Parathyroid adenoma (tissue), 2 donors: ENCODE measurements at regions not wholly inside any gene's neighbourhood (a gene's known extent, or its start where the extent isn't known, plus 50 kb on each side); places are given as distances from the start of the nearest gene placed in this dataset.
"Not testable (repeated sequence)": the region's sequence is repeated elsewhere in the genome, so short reads cannot be mapped to it uniquely, and the experiment has no call there.

Experiments used
- H2AFZ ChIP-seq: fragments of 300-600 bp; sonication (generic); one replicate; pipeline ENCODE4 v1.7.0; 2017; ENCODE audit warnings: antibody characterized with exemption, mild to moderate bottlenecking
- H3K27ac ChIP-seq: fragments of 300-600 bp; sonication (generic); one replicate; pipeline ENCODE4 v1.7.0; 2017
- H3K27me3 ChIP-seq: fragments of 300-600 bp; sonication (generic); one replicate; pipeline ENCODE4 v1.7.0; 2017; ENCODE audit warnings: low read length; ENCODE audit not compliant: control insufficient read depth, insufficient read depth
- H3K36me3 ChIP-seq: fragments of 300-600 bp; sonication (generic); one replicate; pipeline ENCODE4 v1.7.0; 2017; ENCODE audit warnings: low read length; ENCODE audit not compliant: control insufficient read depth, insufficient read depth
- H3K4me1 ChIP-seq: fragments of 300-600 bp; sonication (generic); one replicate; pipeline ENCODE4 v1.7.0; 2017; ENCODE audit warnings: control low read depth
- H3K4me2 ChIP-seq: fragments of 300-600 bp; sonication (generic); one replicate; pipeline ENCODE4 v1.7.0; 2017; ENCODE audit warnings: low read length
- H3K4me3 ChIP-seq: fragments of 300-600 bp; sonication (generic); one replicate; pipeline ENCODE4 v1.7.0; 2017; ENCODE audit warnings: low read depth, low read length
- H3K79me2 ChIP-seq: fragments of 300-600 bp; sonication (generic); one replicate; pipeline ENCODE4 v1.7.0; 2017; ENCODE audit warnings: control low read depth
- H3K9ac ChIP-seq: fragments of 300-600 bp; sonication (generic); one replicate; pipeline ENCODE4 v1.7.0; 2017; ENCODE audit warnings: mild to moderate bottlenecking
- H3K9me3 ChIP-seq: fragments of 300-600 bp; sonication (generic); one replicate; pipeline ENCODE4 v1.7.0; 2017; ENCODE audit warnings: low read length; ENCODE audit not compliant: control insufficient read depth
- TF ChIP-seq, protein P1 (sequence below): fragments of 300-600 bp; sonication (generic); IDR thresholded peaks from one replicate; pipeline ENCODE4 v1.7.0; 2017; ENCODE audit warnings: antibody characterized with exemption, mild to moderate bottlenecking
- donor health status: primary hyperparathyroidism.

DNA sequence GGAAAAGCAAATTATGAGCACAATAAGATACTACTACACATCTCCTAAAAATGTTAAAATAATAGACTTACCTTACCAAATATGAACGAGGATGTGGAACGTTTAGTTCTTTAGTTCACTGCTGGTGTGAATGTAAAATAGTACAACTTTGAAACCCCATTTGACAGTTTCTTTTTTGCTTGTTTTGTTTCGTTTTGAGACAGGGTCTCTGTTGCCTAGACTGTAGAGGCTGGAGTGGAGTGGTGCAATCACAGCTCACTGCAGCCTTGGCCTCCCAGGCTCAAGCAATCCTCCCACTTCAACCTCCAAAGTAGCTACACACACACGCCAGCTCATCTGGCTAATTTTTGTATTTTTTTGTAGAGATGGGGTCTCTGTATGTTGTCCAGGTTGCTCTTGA, 136.4 kb upstream of the FAR2 start:
- no peak overlapping the region for H2AFZ ChIP-seq
- H3K79me2 ChIP-seq = no peaks in the 10 kb centered on the region
- H3K4me1 ChIP-seq = no peaks in the 10 kb centered on the region
- H3K27me3 ChIP-seq = no peaks in the 10 kb centered on the region
- no peak overlapping the region for H3K4me3 ChIP-seq
- H3K4me2 ChIP-seq = no peak overlapping the region
- H3K36me3 ChIP-seq = no peaks in the 10 kb centered on the region
- no peaks in the 10 kb centered on the region for H3K9me3 ChIP-seq
- no peak overlapping the region for H3K27ac ChIP-seq
- no peak overlapping the region for H3K9ac ChIP-seq
- TF ChIP-seq, protein P1, sequence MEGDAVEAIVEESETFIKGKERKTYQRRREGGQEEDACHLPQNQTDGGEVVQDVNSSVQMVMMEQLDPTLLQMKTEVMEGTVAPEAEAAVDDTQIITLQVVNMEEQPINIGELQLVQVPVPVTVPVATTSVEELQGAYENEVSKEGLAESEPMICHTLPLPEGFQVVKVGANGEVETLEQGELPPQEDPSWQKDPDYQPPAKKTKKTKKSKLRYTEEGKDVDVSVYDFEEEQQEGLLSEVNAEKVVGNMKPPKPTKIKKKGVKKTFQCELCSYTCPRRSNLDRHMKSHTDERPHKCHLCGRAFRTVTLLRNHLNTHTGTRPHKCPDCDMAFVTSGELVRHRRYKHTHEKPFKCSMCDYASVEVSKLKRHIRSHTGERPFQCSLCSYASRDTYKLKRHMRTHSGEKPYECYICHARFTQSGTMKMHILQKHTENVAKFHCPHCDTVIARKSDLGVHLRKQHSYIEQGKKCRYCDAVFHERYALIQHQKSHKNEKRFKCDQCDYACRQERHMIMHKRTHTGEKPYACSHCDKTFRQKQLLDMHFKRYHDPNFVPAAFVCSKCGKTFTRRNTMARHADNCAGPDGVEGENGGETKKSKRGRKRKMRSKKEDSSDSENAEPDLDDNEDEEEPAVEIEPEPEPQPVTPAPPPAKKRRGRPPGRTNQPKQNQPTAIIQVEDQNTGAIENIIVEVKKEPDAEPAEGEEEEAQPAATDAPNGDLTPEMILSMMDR = no peak

DNA sequence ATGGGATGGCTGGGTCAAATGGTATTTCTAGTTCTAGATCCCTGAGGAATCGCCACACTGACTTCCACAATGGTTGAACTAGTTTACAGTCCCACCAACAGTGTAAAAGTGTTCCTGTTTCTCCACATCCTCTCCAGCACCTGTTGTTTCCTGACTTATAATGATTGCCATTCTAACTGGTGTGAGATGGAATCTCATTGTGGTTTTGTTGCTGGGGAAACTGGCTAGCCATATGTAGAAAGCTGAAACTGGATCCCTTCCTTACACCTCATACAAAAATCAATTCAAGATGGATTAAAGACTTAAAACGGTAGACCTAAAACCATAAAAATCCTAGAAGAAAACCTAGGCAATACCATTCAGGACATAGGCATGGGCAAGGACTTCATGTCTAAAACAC, 131.5 kb upstream of the FAR2 start:
- H3K79me2 ChIP-seq, H3K4me1 ChIP-seq, H3K9ac ChIP-seq, H3K27ac ChIP-seq, H3K36me3 ChIP-seq, H3K27me3 ChIP-seq, H3K9me3 ChIP-seq, H3K4me2 ChIP-seq, H3K4me3 ChIP-seq, H2AFZ ChIP-seq: not testable (repeated sequence)

DNA sequence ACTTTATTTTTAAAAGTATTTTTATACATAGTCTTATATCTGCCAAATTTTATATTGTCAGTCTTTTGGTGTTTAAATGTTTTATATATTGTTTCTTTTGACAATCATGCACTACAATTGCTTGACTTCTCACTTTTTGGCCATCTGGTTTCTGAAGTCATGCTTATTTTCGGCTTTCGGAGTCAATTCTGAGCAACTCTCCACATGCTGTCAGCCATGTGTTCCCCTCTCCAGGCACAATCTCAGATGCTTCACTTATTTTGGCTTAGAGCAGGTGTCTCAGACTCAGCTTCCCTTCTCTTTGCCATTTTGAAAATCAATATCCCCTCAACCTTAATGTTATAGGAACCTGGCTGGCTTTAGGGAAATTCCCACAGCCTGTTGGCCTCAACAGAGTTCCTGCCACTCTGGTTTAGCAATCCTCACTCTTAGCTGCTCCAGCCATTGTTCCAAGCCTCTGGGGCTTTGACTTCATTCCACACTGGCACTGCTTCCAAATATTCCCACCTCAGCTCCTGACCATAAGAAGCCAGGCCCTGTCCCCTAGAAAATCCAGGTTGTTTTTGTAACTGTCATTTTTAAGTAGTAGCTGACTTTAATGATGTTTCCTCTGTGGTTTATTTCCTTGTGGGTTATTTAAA, 125.5 kb upstream of the FAR2 start:
- Histone ChIP-seq H3K4me1 (no peaks in the 10 kb centered on the region), H3K9ac (no peak overlapping the region), H3K27ac (no peak overlapping the region), H3K36me3 (no peaks in the 10 kb centered on the region), H2AFZ (no peak overlapping the region), H3K9me3 (no peaks in the 10 kb centered on the region), H3K4me2 (no peak overlapping the region), H3K4me3 (no peak overlapping the region), H3K79me2 (no peaks in the 10 kb centered on the region), H3K27me3 (no peaks in the 10 kb centered on the region)
- TF ChIP-seq, protein P1 = no peak

DNA sequence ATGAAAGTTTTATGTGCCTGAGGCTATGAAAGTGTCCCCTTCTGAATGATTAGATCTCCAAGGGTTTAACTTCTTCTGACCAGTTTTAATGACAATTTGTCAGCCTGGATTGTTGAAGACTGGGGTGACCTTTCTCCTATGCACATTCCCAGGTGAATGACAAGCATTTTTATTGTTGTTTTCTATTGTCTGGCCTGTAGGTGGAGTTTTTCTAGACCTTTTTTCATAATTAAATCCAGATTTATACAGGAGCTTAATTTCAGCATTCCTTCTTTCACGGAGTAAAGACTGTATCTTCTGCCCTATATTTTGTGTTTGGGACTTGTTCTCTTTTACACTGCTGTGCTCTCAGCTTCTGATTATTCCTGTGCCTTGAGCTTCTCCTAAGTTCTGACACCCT, 125.0 kb upstream of the FAR2 start:
- Histone ChIP-seq H3K9me3 (no peaks in the 10 kb centered on the region), H3K4me2 (no peak overlapping the region), H3K27me3 (no peaks in the 10 kb centered on the region), H2AFZ (no peak overlapping the region), H3K36me3 (no peaks in the 10 kb centered on the region), H3K4me3 (no peak overlapping the region), H3K4me1 (no peaks in the 10 kb centered on the region), H3K9ac (no peak overlapping the region), H3K79me2 (no peaks in the 10 kb centered on the region), H3K27ac (no peak overlapping the region)
- TF ChIP-seq, protein P1 = no peak

DNA sequence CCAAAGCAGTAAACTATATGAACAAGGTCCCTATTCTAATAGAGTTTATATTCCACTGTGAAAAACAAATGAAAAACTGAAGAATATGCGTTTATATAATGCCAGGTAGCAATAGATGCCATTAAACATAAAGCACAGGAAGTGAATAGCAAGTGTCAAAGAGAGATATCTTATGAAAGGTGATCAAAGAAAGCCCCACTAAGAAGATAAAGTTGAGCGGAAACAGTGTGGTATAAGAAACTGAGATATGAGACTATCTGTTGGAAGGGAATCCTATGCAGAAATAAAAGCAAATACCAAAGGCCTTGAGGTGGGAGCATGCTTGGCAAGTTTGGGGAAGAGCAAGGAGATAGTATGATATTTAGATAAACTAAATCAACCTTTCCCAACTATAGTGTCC, 123.1 kb upstream of the FAR2 start:
- no peaks in the 10 kb centered on the region for H3K79me2 ChIP-seq
- H3K4me3 ChIP-seq = no peak overlapping the region
- no peak overlapping the region for H3K27ac ChIP-seq
- H3K27me3 ChIP-seq = no peaks in the 10 kb centered on the region
- no peaks in the 10 kb centered on the region for H3K36me3 ChIP-seq
- no peak overlapping the region for H3K9ac ChIP-seq
- TF ChIP-seq, protein P1 = no peak
- no peak overlapping the region for H2AFZ ChIP-seq
- no peaks in the 10 kb centered on the region for H3K4me1 ChIP-seq
- no peak overlapping the region for H3K4me2 ChIP-seq
- no peaks in the 10 kb centered on the region for H3K9me3 ChIP-seq
